Endothelial cell of umbilical vein (primary cell): ENCODE measurements at regions not wholly inside any gene's neighbourhood (a gene's known extent, or its start where the extent isn't known, plus 50 kb on each side); places are given as distances from the start of the nearest gene placed in this dataset.

Experiments
- BruUV-seq: library from RNA; stranded (reverse); fragments of 400-500 nt; replicated peaks from 2 replicates; lab custom pipeline; 2021; lab: Mats Ljungman, UMichigan
- CTCF ChIA-PET: fragments of 300-600, 350-600 bp; sonication (Branson Sonifier 250); formaldehyde crosslinking; loops from one replicate; lab custom pipeline; 2021; ENCODE audit warnings: antibody characterized with exemption, inconsistent platforms; lab: Charles Lee
- POLR2A ChIA-PET: fragments of 300-600, 350-600 bp; sonication (Branson Sonifier 250); formaldehyde crosslinking; loops from one replicate; lab custom pipeline; 2021; ENCODE audit warnings: antibody characterized with exemption, inconsistent platforms; lab: Charles Lee
- DNase-seq: peaks from one replicate; pipeline ENCODE4 v3.0.0-alpha.2; 2011; ENCODE audit warnings: low read depth, low spot score
- FAIRE-seq: peaks from 2 replicates; lab custom pipeline; 2011; peaks lifted over from hg19 to GRCh38; lab: Jason Lieb, UNC
- H2AFZ ChIP-seq: 2 replicates; pipeline ENCODE4 v1.6.0; 2012; ENCODE audit warnings: low read depth, low read length, control low read depth, inconsistent platforms
- H3K27ac ChIP-seq: 2 replicates; pipeline ENCODE4 v1.5.1; 2011; ENCODE audit warnings: low read depth, mild to moderate bottlenecking, control low read depth, low read length, moderate library complexity; ENCODE audit not compliant: insufficient read depth
- H3K27me3 ChIP-seq, 2 experiments: 2 replicates each; pipeline versions ENCODE4 v1.6.0 to v1.6.1; 2011; ENCODE audit warnings: low read length in 2 of 2, mixed read lengths in 1 of 2; ENCODE audit not compliant: control insufficient read depth in 2 of 2, insufficient read depth in 2 of 2
- H3K36me3 ChIP-seq, 2 experiments: 2 replicates in 1 of 2; 3 replicates in 1 of 2; pipeline ENCODE4 v1.5.1; 2011; ENCODE audit warnings: low read length in 2 of 2, mild to moderate bottlenecking in 1 of 2, moderate library complexity in 1 of 2; ENCODE audit not compliant: control insufficient read depth in 2 of 2, insufficient read depth in 2 of 2; ENCODE audit errors: extremely low read depth in 1 of 2
- H3K4me1 ChIP-seq: 3 replicates; pipeline ENCODE4 v1.5.1; 2011; ENCODE audit warnings: mild to moderate bottlenecking, low read length; ENCODE audit not compliant: control insufficient read depth, insufficient read depth; ENCODE audit errors: extremely low read depth
- H3K4me2 ChIP-seq: 2 replicates; pipeline ENCODE4 v1.6.1; 2011; ENCODE audit warnings: low read length, control low read depth, mixed read lengths; ENCODE audit not compliant: insufficient read depth
- H3K4me3 ChIP-seq, 3 experiments: fragments of 200-600 bp in 1 of 3; sonication (generic), shearing (Covaris generic) in 1 of 3; replicated peaks in 1 of 3; 2 replicates each; pipeline ENCODE4 v1.5.1; 2011 to 2016; ENCODE audit warnings: control low read depth in 3 of 3, low read length in 3 of 3, mild to moderate bottlenecking in 2 of 3, inconsistent platforms in 1 of 3, low read depth in 1 of 3, moderate library complexity in 1 of 3; ENCODE audit not compliant: insufficient read depth in 1 of 3
- H3K79me2 ChIP-seq: 2 replicates; pipeline ENCODE4 v1.6.0; 2012; ENCODE audit warnings: low read length, inconsistent platforms; ENCODE audit not compliant: control insufficient read depth, insufficient read depth
- H3K9ac ChIP-seq: replicated peaks from 2 replicates; pipeline ENCODE3; 2011; ENCODE audit warnings: low read length, control low read depth; ENCODE audit not compliant: insufficient read depth; ENCODE audit errors: extremely low read depth
- H3K9me1 ChIP-seq: replicated peaks from 3 replicates; pipeline ENCODE4 v1.6.0; 2011; ENCODE audit warnings: mild to moderate bottlenecking, low read length; ENCODE audit not compliant: control insufficient read depth, insufficient read depth; ENCODE audit errors: extremely low read depth
- H3K9me3 ChIP-seq: replicated peaks from 2 replicates; pipeline ENCODE4 v1.5.1; 2012; ENCODE audit warnings: low read length, inconsistent platforms; ENCODE audit not compliant: control insufficient read depth, insufficient read depth
- H4K20me1 ChIP-seq: replicated peaks from 2 replicates; pipeline ENCODE3; 2011; ENCODE audit warnings: mild to moderate bottlenecking, low read length; ENCODE audit not compliant: control insufficient read depth, insufficient read depth; ENCODE audit errors: extremely low read depth
- CTCF ChIP-seq, 2 donors: IDR thresholded peaks; 1 replicate in 1 of 2; 2 replicates in 1 of 2; pipeline ENCODE4 v1.5.1; 2011; ENCODE audit warnings: low read length in 2 of 2, mild to moderate bottlenecking in 2 of 2, moderate library complexity in 2 of 2, control low read depth in 1 of 2, inconsistent platforms in 1 of 2, low read depth in 1 of 2; ENCODE audit not compliant: insufficient read depth in 1 of 2; ENCODE audit errors: extremely low read depth in 1 of 2
- EZH2 ChIP-seq: IDR thresholded peaks from 2 replicates; pipeline ENCODE4 v1.6.1; 2012; ENCODE audit warnings: borderline replicate concordance, low read depth, mild to moderate bottlenecking, moderate library complexity, low read length, inconsistent platforms; ENCODE audit not compliant: severe bottlenecking
- FOS ChIP-seq: IDR thresholded peaks from 2 replicates; pipeline ENCODE4 v1.6.1; 2011; ENCODE audit warnings: mild to moderate bottlenecking, low read length, moderate library complexity, borderline replicate concordance; ENCODE audit not compliant: insufficient read depth
- GATA2 ChIP-seq: IDR thresholded peaks from 2 replicates; pipeline ENCODE4 v1.7.0; 2011; ENCODE audit warnings: low read depth, mild to moderate bottlenecking, moderate library complexity, mixed read lengths, low read length; ENCODE audit not compliant: insufficient read length, insufficient read depth
- JUN ChIP-seq: IDR thresholded peaks from 2 replicates; pipeline ENCODE4 v1.6.1; 2011; ENCODE audit warnings: borderline replicate concordance, low read depth; ENCODE audit not compliant: insufficient read length, insufficient read depth
- MAX ChIP-seq: IDR thresholded peaks from 2 replicates; pipeline ENCODE4 v1.6.1; 2011; ENCODE audit not compliant: insufficient read depth, insufficient read length
- MYC ChIP-seq: IDR thresholded peaks from one replicate; pipeline ENCODE4 v1.6.1; 2011; ENCODE audit warnings: mild to moderate bottlenecking, low read depth, low read length
- POLR2A ChIP-seq: IDR thresholded peaks from 2 replicates; pipeline ENCODE4 v1.6.1; 2012; ENCODE audit warnings: low read depth, mild to moderate bottlenecking, control low read depth, low read length
- POLR2AphosphoS5 ChIP-seq: IDR thresholded peaks from 2 replicates; pipeline ENCODE4 v1.6.1; 2012; ENCODE audit warnings: low read depth, mild to moderate bottlenecking, control low read depth, low read length, moderate library complexity; ENCODE audit not compliant: insufficient read depth
- dilution Hi-C: fragments of 300-500 bp; cut with MboI; formaldehyde crosslinking; loops from one replicate; pipeline ENCODE4 v1.15.0; 2019; ENCODE audit warnings: low sequenced_read_pairs; ENCODE audit not compliant: extremely low pct_ligation_motif_present
- intact Hi-C: fragments of 100-400 bp; cut with micrococcal nuclease; formaldehyde crosslinking; loops from one replicate; pipeline ENCODE4 v1.10.0; 2022

- POLR2A ChIA-PET = no interaction called here
- dilution Hi-C loops = no loop called here
- H3K4me3 ChIP-seq = no peak overlapping the region
- CTCF ChIA-PET = no interaction called here
- no peak overlapping the region for H3K9ac ChIP-seq
- no peaks in the 10 kb centered on the region for H3K4me1 ChIP-seq
- no peaks in the 10 kb centered on the region for H3K79me2 ChIP-seq
- H2AFZ ChIP-seq = no peak overlapping the region
- BruUV-seq = no TSS peak
- no peaks in the 10 kb centered on the region for H3K36me3 ChIP-seq
- H3K27ac ChIP-seq = no peak overlapping the region
- no peaks in the 10 kb centered on the region for H3K9me3 ChIP-seq
- FAIRE-seq = no peak
- H3K4me2 ChIP-seq = no peak overlapping the region
- intact Hi-C loops = no loop called here
- no peaks in the 10 kb centered on the region for H3K9me1 ChIP-seq
- TF ChIP-seq GATA2 = no peak
- TF ChIP-seq JUN = no peak
- TF ChIP-seq CTCF (IDR thresholded peaks at IDR 0.05; ENCODE audit: extremely low read depth in 1 of 2, insufficient read depth in 1 of 2, low read depth in 1 of 2, low read length in 2 of 2) = no peak
- no peak for TF ChIP-seq POLR2A
- no peak for TF ChIP-seq MYC
- TF ChIP-seq MAX = no peak
- TF ChIP-seq FOS = no peak
- no peak for TF ChIP-seq POLR2AphosphoS5
- TF ChIP-seq EZH2 = no peak
- peaks cover 12 to 15% of the 10 kb centered on the region in 2 experiments for H3K27me3 ChIP-seq
- H4K20me1 ChIP-seq = no peaks in the 10 kb centered on the region
- DNase-seq = no peak
These were observed 284.2 kb upstream of the ZMIZ1 start for GRCh38 chr10:78784546-78784945.
